HG03280 (cell line): ENCODE measurements at regions not wholly inside any gene's neighbourhood (a gene's known extent, or its start where the extent isn't known, plus 50 kb on each side); places are given as distances from the start of the nearest gene placed in this dataset.
"Not testable (repeated sequence)": the region's sequence is repeated elsewhere in the genome, so short reads cannot be mapped to it uniquely, and the experiment has no call there.

ENCODE experiments used
- ATAC-seq: cut with Tn5 transposase; IDR thresholded peaks from one replicate; pipeline ENCODE4 v1.9.1; 2021; ENCODE audit warnings: mild to moderate bottlenecking, moderate library complexity; ENCODE audit not compliant: unreplicated experiment

- no peak for ATAC-seq
Measured at GRCh38 chr14:81738946-81739659, 205.4 kb upstream of the SEL1L start.

- ATAC-seq: no peak
Measured at GRCh38 chr14:81743605-81744004, 210.0 kb upstream of the SEL1L start.

GRCh38 chr14:81751198-81751597 lies 217.5 kb upstream of the SEL1L start:
- ATAC-seq: no peak

GRCh38 chr14:81759541-81759940 lies 225.9 kb upstream of the SEL1L start:
- no peak for ATAC-seq

GRCh38 chr14:81765651-81766275 lies 232.1 kb upstream of the SEL1L start:
- peak; percentile 64 for ATAC-seq

- no peak for ATAC-seq
Measured at GRCh38 chr14:81766321-81766915, 232.8 kb upstream of the SEL1L start.

- no peak for ATAC-seq
Measured at GRCh38 chr14:81767266-81767995, 233.8 kb upstream of the SEL1L start.

GRCh38 chr14:81771651-81772275 lies 238.1 kb upstream of the SEL1L start:
- no peak for ATAC-seq

GRCh38 chr14:81772381-81772780 lies 238.7 kb upstream of the SEL1L start:
- ATAC-seq: no peak

- no peak for ATAC-seq
Measured at GRCh38 chr14:81776531-81776930, 242.9 kb upstream of the SEL1L start.

GRCh38 chr14:81781798-81782197 lies 248.1 kb upstream of the SEL1L start:
- not testable (repeated sequence) for ATAC-seq

- no peak for ATAC-seq
Measured at GRCh38 chr14:81784084-81784483, 250.4 kb upstream of the SEL1L start.

- ATAC-seq: no peak
Measured at GRCh38 chr14:81797315-81797714, 263.7 kb upstream of the SEL1L start.

GRCh38 chr14:81801921-81802320 lies 268.3 kb upstream of the SEL1L start:
- ATAC-seq: no peak

GRCh38 chr14:81802341-81802740 lies 268.7 kb upstream of the SEL1L start:
- no peak for ATAC-seq

GRCh38 chr14:81805785-81806184 lies 272.1 kb upstream of the SEL1L start:
- ATAC-seq: no peak

- no peak for ATAC-seq
Measured at GRCh38 chr14:81811705-81812269, 278.1 kb upstream of the SEL1L start.

GRCh38 chr14:81818271-81818670 lies 284.6 kb upstream of the SEL1L start:
- no peak for ATAC-seq

GRCh38 chr14:81819344-81819743 lies 285.7 kb upstream of the SEL1L start:
- no peak for ATAC-seq

GRCh38 chr14:81819910-81820309 lies 286.3 kb upstream of the SEL1L start:
- ATAC-seq: no peak

- ATAC-seq: no peak
Measured at GRCh38 chr14:81826081-81826480, 292.4 kb upstream of the SEL1L start.
